ENCODE measurements at regions not wholly inside any gene's neighbourhood (a gene's known extent, or its start where the extent isn't known, plus 50 kb on each side); places are given as distances from the start of the nearest gene placed in this dataset.

DNA sequence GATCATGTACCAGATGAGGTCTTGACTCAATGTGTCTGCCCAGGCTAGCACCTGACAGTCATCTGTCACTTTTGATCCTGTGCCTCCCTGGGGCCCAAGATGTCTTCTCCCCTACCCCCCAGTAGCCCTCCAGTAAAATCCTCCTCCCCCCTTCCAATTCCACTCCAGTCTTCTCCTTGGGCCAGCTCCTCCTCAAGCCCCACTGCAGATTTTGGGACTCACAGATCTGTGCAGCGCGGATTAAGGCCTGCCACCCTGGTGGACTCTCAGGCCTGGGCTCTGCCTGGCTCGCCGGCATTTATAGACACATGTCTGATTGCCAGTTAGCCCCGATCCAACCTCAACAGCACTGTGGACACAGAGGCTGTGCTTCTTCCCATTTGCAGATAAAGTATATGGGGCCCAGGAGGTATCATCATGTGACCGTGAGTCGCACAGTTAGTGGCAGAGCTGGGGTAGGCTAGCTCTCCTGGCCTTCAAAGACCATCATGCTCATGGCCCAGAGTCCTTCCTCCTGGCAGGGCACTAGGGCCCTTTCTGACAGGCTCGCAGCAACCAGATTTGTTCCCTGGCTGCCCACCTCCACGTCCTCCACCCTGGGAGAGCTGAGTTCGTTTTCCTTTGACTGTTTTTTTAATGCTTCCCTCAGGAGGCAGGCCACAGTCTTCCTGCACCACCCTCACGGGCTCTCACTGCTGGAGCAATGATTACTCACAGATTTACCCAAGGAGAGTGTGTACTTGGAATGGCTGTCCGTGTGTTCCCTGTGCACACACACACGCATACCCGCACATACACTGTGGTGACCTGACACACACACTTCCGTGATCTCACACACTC lies 98.3 kb upstream of the DIO3 start:
- DNase-seq, result no peak

DNA sequence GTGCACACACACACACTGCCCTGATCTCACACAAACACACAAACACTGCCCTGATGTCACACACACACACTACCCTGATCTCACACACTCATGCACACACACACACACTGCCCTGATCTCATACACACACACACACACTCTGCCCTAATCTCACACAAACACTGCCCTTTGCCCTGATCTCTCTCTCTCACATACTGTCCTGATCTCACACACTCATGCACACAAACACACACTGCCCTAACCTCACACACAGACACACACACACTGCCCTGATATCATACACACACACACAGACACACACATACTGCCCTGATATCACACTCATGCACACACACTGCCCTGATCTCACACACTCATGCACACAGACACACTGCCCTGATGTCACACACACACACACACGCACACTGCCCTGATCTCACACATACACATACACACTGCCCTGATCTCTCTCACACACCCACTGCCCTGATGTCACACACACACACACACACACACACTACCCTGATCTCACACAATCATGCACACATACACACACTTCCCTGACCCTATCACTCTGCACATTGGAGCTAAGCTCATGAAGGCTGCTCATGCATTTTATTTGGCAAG lies 97.6 kb upstream of the DIO3 start:
- DNase-seq, result no peak

DNA sequence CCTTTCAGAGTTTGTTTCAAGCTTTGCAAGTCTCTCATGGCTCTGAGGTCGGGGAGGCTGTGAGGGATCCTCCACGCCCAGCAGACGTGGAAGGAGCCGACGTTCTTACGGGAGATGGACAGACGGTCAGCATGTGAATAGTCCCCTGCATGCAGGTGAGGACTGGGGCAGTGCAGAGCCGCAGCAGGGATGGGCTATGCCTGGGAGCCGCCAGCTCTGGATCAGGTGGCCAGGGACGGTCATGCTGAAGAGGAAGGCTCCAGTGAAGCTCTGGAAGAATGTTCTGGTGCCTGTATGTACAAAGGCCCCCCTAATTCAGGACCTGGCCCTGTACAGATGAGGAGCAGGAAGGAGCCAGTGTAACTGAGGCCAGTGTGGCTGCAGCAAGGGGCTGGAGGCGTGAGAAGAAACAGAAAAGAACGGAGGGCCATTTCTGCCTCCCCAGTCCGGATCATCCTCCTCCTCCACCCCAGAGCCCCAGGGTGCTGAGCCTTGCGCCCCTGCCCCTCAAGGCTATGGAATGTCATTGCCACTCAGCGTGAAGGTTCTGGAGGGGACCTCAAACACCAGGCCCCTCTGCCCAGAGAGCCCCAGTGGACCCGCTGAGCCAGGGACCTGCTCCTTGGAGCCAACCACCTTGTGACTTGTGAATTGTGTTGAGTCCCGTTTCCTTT lies 96.8 kb upstream of the DIO3 start:
- no peak for DNase-seq

DNA sequence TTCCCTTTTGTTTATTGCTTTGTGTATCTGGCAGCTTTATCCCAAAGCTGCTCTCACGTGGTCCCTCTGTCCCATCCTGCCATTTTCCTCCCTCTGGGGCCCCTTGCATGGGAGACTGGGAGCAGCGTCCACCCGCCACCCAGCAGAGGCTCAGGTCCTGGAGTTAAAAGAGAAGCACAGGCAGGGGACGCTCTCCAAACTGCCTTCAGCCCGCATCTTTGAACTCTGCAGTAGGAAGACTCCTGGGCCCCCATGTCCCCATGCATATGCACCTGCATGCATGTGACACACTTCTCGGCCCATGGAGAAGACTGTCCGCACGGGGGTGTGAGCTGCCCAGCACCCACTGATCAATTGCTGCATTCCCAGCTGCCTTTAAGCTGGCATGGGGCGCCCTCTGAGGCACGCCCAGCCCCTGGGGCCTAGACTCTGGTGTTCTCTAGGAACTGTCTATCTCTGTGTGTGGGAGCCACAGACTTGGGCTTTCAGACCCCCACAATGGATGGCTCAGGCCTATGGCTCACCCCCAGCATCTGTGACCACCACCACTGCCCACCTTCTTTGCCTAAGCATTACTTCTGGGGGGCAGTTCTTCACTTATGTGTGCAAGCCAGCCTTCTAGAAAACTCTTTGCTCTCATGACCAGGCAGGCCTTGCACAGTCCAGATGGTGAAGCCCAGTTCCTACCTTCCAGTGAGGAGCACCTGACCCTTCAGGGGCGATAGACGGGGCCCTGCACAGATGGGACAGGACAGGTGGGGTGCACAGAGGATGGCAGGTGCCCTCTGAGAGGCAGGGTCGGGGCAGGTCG lies 96.1 kb upstream of the DIO3 start:
- no peak for DNase-seq

DNA sequence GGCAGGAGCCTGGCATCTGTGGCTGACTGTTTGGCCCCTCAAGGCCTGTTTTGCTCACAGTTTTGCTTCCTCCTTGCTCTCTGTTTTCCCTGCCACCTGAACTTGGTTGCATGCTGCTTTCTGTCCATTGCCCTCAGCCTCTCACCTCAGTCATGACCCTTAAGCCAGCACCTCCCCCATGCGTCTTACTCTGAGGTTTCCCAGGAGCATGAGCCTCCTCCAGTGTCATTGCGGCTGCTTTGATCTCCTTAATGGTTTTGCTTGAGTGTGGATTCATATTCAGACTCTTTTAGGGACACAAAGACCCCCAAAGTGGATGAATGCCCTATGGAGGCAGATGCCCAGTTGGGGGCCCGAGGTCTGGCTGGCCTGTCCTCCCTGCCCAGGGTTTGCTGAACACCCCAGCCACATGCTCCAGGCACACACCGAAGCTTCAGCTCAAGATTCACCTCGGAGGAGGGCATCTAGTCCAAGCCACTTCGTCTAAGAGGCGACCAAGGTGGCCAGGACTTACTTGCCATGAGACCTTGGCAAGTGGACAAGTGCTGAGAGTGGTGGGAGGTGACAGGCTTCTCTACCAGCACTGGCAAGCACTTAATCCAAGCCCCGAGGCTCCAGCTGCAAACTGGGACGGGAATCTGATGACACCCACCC lies 95.4 kb upstream of the DIO3 start:
- DNase-seq, result no peak

DNA sequence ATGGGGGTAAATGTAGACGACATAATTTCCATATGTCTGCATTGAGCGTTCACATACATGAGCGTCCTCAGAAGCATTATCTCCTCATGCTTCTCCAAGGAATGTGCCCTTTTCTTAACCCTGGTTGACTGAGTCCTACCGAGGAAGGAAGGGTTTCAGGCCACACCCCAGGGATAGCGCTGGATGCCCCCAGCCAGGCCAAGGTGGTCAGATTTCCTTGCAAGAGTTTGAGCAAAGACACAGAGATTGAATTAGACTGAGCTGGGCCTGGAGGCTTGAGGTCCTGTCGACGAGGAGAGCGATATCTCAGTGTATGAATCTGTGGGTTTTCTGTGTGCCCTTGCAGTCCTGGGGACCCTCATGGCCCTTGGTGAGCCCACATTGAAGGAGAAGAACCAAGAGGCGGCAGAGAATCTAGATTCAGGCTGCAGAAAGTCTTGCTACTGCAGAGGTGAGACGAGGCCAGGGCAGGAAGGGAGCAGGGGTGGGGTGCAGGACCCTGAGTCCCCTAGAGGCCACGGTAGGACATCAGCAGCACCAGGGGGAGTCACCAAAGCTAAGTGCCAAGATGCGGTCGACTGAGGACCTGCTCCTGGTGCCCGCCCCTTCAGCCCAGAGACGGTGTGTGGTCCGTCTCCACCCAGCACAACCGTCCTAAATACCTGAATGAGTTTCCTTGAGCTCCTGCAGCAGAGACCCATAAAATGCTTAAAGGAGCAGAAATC lies 94.7 kb upstream of the DIO3 start:
- DNase-seq, result no peak

DNA sequence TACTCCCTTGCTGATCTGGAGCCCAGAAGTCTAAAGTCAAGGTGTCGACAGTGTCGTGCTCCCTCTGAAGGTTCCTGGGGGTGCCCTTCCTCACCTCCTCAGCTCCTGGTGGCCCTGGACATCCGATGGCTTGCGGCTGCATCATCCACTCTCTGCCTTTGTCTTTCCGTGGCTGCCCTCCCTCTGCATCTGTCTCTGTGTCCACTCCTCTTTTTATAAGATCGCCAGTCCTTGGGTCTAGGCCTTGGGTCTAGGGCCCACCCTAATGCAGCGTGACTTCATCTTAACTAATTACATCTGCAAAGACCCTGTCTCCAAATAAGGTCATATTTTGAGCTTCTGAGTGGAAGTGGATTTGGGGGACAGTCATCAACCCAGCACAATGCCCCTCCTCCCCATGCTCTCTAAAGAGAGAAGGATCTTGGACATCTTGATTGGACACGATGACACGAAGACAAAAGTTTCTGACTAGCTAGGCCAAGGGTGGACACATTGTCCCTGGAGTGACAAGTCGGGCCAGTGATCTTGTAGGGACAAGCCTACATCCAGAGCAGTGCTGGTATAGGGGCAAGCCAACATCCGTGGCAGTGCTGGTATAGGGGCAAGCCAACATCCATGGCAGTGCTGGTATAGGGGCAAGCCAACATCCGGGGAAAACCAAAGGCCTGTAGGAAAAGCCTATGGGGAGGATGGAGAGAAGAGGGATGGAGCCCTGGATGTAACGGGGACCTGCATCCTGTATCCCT lies 93.9 kb upstream of the DIO3 start:
- no peak for DNase-seq

DNA sequence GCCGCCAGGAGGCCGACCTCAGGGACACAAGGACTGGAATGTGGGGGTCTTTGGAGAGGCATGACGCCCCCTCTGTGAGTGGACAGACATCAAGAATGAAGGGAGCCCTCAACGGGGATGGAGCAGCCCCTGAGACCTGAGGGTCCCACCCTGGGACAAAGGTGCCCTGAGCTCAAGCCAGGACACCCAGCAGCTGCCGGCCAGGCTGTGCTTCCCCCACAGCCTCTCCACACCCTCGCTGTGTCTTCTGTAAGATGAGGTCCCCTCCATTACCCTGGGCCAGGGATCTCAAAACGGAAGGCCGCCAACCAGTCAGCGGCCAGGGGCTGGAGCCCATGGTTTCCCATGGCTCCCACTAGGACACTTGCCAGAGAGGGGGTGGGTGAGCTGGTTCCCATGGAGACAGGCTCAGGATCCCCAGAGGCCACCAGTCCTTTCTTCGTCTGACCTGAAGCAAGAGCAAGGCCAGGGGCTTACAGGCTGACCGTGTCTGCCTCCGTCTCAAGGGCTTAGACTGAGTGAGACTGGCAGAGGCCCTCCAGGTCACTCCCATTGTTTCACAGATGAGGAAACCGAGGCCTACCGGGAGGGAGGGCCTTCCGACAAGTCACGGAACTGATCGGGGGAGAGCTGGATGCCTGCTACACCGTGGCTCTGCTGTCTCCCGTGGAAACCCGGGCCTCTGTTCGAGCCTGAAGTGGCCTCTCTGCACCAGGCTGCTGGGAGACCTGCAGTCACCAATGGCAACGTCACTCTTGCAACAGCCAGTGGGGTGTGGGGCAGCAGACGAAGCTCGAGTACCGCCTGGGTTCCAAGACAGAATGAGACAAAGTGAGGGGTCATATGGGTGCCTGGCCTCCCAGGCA lies 91.7 kb upstream of the DIO3 start:
- no peak for DNase-seq

DNA sequence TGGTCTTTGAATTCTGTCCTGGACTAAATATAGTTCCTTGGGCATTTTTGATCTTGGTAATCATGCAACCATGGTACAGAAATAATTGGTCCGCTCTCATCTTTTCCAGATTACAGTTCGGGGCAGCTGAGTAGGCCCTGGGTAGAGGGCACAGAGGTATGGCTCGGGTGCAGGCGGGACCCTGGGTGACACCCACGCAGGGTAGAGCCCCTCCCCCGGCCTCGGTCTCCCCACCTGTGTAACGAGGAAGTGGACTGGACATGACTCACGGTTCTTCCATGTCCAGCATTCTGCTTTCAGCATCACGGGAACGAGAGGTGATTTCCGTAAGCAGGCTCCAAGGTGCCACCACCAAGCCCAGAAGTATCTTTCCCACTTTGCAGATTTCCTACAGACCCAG lies 91.0 kb upstream of the DIO3 start:
- DNase-seq, result no peak

DNA sequence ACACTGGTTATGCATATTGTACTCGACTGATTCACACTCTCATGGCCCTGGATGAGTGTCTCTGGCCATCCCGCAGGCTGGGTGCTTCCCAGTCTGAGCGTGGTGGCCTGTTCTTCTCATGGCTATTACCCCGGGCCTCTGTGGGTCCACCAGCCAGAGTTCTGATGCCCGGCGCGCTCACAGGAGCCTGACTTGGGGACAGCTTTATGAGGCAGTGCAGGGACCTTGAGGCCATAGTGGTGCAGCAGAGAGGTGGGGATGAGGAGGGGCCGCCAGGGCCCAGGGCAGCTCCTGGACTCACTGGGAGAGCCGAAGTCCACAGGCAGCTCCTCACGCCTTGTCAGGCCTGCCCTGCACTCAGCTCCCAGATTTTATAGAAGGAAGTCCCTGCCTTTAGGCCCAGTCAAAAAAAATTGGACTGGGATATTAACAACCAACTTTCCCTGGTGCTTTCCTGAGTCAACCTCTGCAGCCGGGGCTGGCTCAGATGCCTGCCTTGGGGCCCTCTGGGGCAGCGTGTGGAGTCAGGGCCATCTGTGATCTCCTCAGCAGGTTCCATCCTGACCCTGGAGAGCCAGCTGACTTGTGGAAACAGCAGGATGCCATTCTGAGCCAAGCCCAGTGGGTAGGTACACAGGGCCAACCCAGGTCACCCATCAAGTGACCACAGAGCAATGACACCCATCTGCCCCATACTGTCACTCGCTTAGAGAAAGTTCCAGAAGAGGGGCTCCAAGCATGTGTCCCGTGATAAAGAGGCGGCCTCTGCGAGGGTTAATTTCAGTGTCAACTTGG lies 89.4 kb upstream of the DIO3 start:
- DNase-seq, result no peak

DNA sequence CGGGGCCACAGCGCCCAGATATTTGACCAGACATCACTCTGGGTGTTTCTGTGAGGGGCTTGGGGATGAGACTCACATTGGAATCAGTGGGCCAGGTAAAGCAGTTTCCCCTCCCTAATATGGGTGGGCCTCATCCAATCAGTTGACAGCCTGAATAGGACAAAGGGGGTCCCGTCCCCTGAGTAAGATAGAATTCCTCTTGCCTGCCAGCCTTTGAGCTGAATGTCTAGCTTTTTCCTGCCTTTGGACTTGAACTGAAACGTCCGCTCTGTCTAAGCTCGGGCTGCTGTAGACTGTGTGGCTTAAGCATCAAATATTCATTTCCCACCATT lies 88.8 kb upstream of the DIO3 start:
- DNase-seq, result no peak

DNA sequence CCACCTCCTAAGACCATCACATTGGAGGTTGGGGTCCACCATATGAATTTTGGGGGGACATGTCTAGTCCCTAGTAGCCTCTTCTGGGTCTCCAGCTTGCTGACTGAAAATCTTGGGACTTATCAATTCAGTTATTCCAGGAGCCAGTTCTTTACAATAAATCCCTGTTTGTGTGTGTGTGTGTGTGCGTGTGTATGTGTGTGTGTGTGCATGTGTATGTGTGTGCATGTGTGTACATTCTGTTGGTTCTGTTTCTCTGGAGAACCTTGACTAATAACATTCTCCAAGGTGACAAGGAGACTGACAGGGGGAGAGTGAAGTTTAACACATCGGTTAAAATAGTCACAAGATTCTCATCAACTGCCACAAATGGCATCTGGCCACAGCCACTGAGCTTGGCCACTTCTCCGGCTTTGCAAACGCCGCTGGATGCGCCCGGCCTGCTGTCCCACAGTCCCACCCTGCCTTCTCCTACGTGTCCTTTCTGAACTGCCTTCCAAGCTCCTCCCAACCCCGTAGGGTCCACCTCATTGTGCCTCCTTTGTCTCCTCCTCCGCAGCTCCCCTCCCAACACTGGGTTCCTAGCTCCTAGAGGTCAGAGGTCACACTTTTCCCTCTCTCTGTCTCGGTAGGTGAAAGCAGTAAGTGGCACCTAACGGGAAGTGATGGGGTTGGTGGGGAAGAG lies 88.1 kb upstream of the DIO3 start:
- DNase-seq, result no peak

DNA sequence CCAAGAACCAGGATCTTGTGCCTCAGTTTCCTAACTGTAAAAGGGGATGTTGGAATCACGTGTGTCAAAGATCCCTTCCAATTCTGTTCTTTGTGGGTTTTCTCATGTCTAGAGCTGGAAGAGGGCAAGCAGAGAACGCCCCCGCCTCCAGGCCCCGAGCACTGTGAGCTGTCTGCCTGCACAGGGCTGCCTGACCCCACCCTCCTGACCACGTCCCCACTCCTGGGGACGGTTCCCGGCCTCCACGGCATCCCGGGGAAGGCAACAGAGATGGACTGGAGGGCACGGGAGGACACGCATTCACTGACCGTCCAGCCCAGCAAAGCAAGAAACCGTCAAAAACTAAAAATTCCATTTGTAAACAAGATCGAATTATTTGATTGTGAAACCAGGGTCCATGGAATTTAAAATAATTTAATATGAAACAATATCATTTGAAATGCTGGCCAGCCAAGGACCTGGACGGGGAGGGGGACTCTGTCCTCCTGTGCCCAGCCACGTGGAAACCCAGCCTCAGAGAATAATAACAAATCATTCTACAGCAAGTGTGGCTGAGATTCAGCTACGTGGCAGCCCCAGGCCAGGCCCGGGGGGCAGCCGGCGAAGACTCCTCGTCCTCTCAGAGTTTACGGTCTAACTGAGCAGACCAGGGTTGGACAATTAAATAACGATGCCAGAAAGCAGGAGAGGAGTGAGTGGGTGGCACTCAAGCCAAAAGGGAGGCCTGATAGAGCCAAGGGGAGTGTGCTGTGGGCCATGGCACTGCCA lies 87.3 kb upstream of the DIO3 start:
- DNase-seq, result no peak

DNA sequence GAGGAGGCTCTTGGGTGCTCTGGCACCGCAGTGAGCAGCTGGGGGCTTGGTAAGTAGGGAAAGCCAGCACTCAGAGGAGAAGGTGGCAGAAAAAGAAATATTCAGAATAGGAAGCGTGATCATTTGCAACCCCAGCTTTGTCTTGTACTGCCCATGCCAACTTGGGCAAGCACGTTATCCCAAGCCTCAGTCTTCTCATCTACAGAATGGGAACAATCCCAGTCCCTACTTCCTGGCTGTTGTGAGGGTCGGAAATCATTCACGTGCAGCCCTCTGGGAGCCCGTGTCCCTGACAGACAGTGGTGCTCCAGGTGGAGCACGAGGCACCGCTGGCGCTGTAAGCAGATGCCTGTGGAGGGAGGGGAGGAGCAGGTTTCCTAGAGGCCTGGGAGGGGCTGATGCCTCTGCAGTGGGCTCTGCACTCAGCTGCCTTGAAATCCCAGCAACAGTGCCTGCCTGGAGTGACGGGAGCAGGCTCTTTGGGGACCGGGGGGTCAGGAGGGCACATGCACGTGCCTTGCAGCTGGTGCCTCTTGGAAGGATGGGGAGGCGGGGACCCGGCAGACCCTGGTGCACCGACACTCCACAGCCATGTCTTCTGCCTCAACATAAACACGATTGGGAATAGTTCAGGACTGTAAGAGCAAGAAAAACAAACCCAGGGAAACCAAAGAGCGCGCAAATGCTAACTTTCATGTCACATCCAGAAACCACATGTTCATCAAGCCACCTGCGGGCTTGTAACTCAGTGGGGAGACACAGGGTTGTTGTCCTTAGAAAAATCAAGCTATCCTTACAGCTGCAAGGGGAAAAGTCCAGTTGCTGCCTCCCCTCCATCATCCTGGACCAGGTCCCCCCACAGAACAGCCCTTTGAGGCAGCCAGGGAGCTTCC lies 86.5 kb upstream of the DIO3 start:
- no peak for DNase-seq

DNA sequence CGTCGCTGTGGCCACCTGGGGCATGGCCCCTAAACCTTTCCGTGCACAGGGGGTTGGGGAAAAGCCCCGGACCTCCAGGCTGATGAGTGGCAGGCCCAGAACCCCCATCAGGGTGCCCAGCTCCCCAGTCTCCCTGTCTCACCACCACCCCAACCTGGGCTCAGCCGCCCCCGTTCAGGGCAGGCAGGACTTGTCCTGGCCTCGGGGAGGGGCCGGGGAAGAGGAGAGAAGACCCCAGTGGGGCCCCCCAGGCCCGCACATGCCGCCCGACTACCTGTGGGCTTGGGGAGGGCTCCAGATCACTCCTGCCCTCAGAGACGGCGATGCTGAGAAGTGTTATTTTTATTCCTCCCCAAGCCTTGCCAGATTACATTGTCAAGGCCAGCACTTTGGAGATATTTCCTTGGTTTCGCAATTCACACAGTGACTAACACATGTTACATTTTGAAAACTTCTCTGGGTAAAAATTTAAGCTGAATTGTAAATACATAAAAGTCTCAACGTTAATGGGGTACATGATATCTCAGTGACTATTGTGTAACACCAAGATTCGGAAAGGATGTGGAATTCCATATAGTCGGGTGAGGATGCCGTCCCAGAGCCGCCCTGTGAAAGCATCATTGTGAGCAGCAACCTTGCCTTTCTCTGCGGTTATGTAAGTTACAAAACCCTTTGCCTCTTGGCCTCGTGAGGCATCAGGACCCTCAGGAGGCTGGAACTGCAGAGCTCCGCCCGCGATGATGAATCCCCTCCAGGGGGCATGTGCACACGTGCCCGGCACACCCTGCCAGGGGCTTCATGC lies 85.6 kb upstream of the DIO3 start:
- DNase-seq, result no peak

DNA sequence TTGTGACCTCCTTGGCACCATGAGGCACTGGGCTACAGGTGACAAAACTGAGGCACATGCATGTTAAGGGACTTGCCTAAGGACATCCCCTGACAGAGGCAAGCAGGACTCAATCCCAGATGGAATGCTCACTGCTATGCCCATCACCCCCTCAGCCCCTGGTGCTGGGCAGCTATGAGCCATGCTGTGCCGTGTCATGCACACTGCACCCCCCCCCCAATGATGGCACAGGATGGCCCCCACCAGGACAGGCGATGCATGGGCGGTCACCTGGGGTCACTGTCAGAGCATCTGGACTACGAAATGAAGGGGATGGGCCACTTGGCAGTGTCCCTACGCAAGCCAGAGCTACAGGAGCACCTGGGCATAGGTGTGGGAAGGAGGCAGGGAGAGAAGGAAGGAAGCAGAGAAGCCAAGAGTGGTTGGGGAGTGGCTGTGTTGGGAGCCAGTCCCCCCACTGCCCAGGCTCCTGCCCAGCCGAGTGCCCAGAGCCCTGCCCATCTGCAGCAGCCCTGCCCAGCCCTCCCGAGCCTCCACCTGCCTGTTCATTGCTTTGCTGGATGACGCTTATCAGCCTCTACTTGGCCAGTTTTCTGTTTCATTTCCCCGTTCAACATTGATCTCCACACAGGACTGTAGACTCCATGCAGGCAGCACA lies 84.9 kb upstream of the DIO3 start:
- DNase-seq, result no peak
